Esophagus squamous epithelium (tissue), 4 donors: ENCODE measurements at regions not wholly inside any gene's neighbourhood (a gene's known extent, or its start where the extent isn't known, plus 50 kb on each side); places are given as distances from the start of the nearest gene placed in this dataset.

ENCODE experiments used
- POLR2A ChIP-seq, 4 donors: fragments of 450-650 bp; IDR thresholded peaks; one replicate each; pipeline ENCODE4 v1.6.1; 2017; ENCODE audit warnings: antibody characterized with exemption in 4 of 4, mild to moderate bottlenecking in 4 of 4, moderate library complexity in 3 of 4
- TF ChIP-seq, protein P1 (sequence below), 6 experiments: fragments of 450-650 bp in 4 of 6; fragments of 200-600 bp in 2 of 6; sonication (generic) in 2 of 6; IDR thresholded peaks; one replicate each; pipeline ENCODE4 v1.5.1; 2016 to 2019; ENCODE audit warnings: antibody characterized with exemption in 6 of 6, mild to moderate bottlenecking in 4 of 6, moderate library complexity in 4 of 6

DNA sequence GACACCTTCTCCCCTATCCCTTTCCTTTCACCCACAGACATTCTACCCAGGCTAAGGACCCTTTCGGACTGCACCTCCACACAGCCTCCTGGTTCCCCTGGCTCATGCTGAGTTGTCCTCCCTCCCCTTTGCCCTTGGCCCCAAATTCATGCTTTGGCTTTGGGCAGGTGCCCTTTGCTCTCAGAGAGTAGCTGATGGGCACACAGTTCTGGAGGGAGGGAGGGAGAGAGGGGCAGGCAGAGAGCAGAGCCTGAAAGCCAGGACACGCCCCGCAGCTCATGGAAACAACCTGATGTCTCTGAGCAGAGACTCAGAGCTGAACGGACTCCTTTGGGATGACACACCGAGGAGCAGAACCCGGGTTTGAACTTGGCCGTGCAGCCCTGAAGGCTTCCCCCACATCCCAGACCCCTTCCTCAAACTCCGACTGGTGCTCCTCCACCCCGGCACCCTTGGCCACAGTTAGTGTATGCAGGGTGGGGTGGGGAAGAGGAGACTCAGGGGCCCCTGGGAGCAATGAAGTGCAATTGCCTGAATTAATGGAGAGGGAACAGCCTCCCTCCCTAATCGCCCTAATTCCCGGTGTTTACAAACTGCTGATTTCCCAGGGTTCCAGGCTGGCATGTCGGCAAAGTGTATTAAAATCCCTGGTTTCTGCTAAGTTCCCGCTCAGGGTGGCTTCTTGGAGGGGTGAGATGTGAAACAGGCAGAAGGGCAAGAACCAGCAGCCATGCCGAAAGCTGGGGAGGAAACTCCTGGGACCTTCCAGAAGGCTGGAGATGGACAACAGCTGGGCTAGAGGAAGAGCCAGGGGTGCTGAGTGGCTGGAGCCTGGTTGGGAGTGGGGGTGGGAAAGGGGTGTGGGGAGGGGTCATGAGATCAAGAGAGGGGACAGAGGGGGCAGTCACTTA lies 71.2 kb upstream of the SHISAL1 start:
- TF ChIP-seq, protein P1, sequence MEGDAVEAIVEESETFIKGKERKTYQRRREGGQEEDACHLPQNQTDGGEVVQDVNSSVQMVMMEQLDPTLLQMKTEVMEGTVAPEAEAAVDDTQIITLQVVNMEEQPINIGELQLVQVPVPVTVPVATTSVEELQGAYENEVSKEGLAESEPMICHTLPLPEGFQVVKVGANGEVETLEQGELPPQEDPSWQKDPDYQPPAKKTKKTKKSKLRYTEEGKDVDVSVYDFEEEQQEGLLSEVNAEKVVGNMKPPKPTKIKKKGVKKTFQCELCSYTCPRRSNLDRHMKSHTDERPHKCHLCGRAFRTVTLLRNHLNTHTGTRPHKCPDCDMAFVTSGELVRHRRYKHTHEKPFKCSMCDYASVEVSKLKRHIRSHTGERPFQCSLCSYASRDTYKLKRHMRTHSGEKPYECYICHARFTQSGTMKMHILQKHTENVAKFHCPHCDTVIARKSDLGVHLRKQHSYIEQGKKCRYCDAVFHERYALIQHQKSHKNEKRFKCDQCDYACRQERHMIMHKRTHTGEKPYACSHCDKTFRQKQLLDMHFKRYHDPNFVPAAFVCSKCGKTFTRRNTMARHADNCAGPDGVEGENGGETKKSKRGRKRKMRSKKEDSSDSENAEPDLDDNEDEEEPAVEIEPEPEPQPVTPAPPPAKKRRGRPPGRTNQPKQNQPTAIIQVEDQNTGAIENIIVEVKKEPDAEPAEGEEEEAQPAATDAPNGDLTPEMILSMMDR (IDR thresholded peaks at IDR 0.05): no peak
- TF ChIP-seq POLR2A (IDR thresholded peaks at IDR 0.05): no peak
